ENCODE measurements at regions not wholly inside any gene's neighbourhood (a gene's known extent, or its start where the extent isn't known, plus 50 kb on each side); places are given as distances from the start of the nearest gene placed in this dataset.

DNA sequence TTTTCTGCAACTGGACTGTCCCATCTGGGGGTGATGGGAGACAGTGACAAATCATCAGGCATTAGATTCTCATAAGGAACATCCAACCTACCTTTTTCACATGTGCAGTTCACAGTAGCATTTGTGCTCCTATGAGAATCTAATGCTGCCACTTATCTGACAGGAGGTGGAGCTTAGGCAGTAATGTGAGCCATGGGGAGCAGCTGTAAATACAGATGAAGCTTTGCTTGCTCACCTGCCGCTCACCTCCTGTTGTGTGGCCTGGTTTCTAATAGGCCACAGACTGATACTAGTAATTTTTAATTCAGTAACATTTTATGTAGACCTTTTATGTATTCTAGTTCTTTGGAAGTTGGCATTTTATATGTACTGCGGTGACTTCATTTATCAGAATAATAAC, 180.1 kb upstream of the SPOPL start:
- TF ChIP-seq POLR2A (IDR thresholded peaks at IDR 0.05) = no peak
- TF ChIP-seq, protein P1, sequence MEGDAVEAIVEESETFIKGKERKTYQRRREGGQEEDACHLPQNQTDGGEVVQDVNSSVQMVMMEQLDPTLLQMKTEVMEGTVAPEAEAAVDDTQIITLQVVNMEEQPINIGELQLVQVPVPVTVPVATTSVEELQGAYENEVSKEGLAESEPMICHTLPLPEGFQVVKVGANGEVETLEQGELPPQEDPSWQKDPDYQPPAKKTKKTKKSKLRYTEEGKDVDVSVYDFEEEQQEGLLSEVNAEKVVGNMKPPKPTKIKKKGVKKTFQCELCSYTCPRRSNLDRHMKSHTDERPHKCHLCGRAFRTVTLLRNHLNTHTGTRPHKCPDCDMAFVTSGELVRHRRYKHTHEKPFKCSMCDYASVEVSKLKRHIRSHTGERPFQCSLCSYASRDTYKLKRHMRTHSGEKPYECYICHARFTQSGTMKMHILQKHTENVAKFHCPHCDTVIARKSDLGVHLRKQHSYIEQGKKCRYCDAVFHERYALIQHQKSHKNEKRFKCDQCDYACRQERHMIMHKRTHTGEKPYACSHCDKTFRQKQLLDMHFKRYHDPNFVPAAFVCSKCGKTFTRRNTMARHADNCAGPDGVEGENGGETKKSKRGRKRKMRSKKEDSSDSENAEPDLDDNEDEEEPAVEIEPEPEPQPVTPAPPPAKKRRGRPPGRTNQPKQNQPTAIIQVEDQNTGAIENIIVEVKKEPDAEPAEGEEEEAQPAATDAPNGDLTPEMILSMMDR (IDR thresholded peaks at IDR 0.05) = no peak

Measured in uterus (tissue), 2 donors.